AG04450 (cell line): ENCODE measurements at regions not wholly inside any gene's neighbourhood (a gene's known extent, or its start where the extent isn't known, plus 50 kb on each side); places are given as distances from the start of the nearest gene placed in this dataset.
A peak's percentile ranks its signal among the peaks of the same experiment; 100 is the strongest.

Experiments used
- CTCF ChIA-PET: fragments of 300-600, 350-600 bp; formaldehyde crosslinking; extraction: SDS; loops from one replicate; lab custom pipeline; 2022; ENCODE audit warnings: antibody characterized with exemption, inconsistent platforms; lab: Charles Lee
- POLR2A ChIA-PET: fragments of 350-600 bp; formaldehyde crosslinking; extraction: SDS; loops from one replicate; lab custom pipeline; 2021; ENCODE audit warnings: antibody characterized with exemption, inconsistent platforms; lab: Yijun Ruan, JAX
- DNase-seq: peaks from one replicate; pipeline ENCODE4 v3.0.0-alpha.2; 2011; ENCODE audit warnings: low read depth, low spot score
- H3K27ac ChIP-seq: one replicate; pipeline ENCODE4 v1.5.1; 2012; ENCODE audit warnings: low read depth, low read length, control low read depth
- H3K27me3 ChIP-seq: one replicate; pipeline ENCODE4 v1.6.0; 2012; ENCODE audit warnings: low read length; ENCODE audit not compliant: control insufficient read depth, insufficient read depth
- H3K4me3 ChIP-seq: 2 replicates; pipeline ENCODE4 v1.5.1; 2011; ENCODE audit warnings: mild to moderate bottlenecking, low read depth, low read length, control low read depth
- H3K9me3 ChIP-seq: 2 replicates; pipeline ENCODE4 v1.5.1; 2012; ENCODE audit warnings: low read length; ENCODE audit not compliant: control insufficient read depth, insufficient read depth
- CTCF ChIP-seq: IDR thresholded peaks from 2 replicates; pipeline ENCODE4 v1.5.1; 2011; ENCODE audit warnings: low read depth, low read length, control low read depth, inconsistent platforms

GRCh38 chr7:112554591-112554990 lies 73.8 kb downstream of the LSMEM1 start:
- POLR2A ChIA-PET, result no interaction called here
- H3K27ac ChIP-seq, result no peak overlapping the region
- H3K9me3 ChIP-seq, result no peaks in the 10 kb centered on the region
- CTCF ChIA-PET, result no interaction called here
- H3K27me3 ChIP-seq, result no peaks in the 10 kb centered on the region
- DNase-seq, result no peak
- H3K4me3 ChIP-seq, result no peak overlapping the region
- 0 out of 2 replicates have a peak, but pooled peaks have one; percentile 22 for TF ChIP-seq CTCF

- Histone ChIP-seq H3K4me3 (no peak overlapping the region), H3K27ac (no peak overlapping the region), H3K27me3 (peaks cover 4% of the 10 kb centered on the region), H3K9me3 (no peaks in the 10 kb centered on the region)
- ChIA-PET CTCF (no interaction called here), POLR2A (no interaction called here)
- TF ChIP-seq CTCF, result no peak
- DNase-seq, result no peak
These were observed 75.8 kb downstream of the LSMEM1 start for GRCh38 chr7:112556633-112557032.

- ChIA-PET POLR2A (no interaction called here), CTCF (interaction anchor here (1.1 kb wide), 1 partner anchor 855 kb away, joined by 3 read pairs; no protein-coding TSS in a partner anchor)
- no peak overlapping the region for H3K4me3 ChIP-seq
- no peak for DNase-seq
- H3K27me3 ChIP-seq, result no peaks in the 10 kb centered on the region
- no peak for TF ChIP-seq CTCF
- H3K27ac ChIP-seq, result no peak overlapping the region
- H3K9me3 ChIP-seq, result no peaks in the 10 kb centered on the region
These were observed 85.9 kb downstream of the LSMEM1 start for GRCh38 chr7:112566442-112567324.

GRCh38 chr7:112567388-112567787 lies 86.6 kb downstream of the LSMEM1 start:
- no peak overlapping the region for H3K27ac ChIP-seq
- ChIA-PET POLR2A (no interaction called here), CTCF (interaction anchor here (1.1 kb wide), 1 partner anchor 854 kb away, joined by 3 read pairs; no protein-coding TSS in a partner anchor)
- DNase-seq, result no peak
- no peak overlapping the region for H3K4me3 ChIP-seq
- no peaks in the 10 kb centered on the region for H3K27me3 ChIP-seq
- TF ChIP-seq CTCF, result no peak
- no peaks in the 10 kb centered on the region for H3K9me3 ChIP-seq

- no peak overlapping the region for H3K4me3 ChIP-seq
- DNase-seq, result no peak
- ChIA-PET CTCF (no interaction called here), POLR2A (no interaction called here)
- no peaks in the 10 kb centered on the region for H3K27me3 ChIP-seq
- TF ChIP-seq CTCF, result no peak
- no peaks in the 10 kb centered on the region for H3K9me3 ChIP-seq
- no peak overlapping the region for H3K27ac ChIP-seq
These were observed 91.2 kb downstream of the LSMEM1 start for GRCh38 chr7:112571852-112572607.
